Astrocyte (in vitro differentiated cells and primary cell): ENCODE measurements at regions not wholly inside any gene's neighbourhood (a gene's known extent, or its start where the extent isn't known, plus 50 kb on each side); places are given as distances from the start of the nearest gene placed in this dataset.
A peak's percentile ranks its signal among the peaks of the same experiment; 100 is the strongest.

Experiments used
- DNase-seq: peaks from one replicate; pipeline ENCODE4 v3.0.0-alpha.2; 2010; ENCODE audit warnings: low read depth
- FAIRE-seq: peaks from 2 replicates; lab custom pipeline; 2011; peaks lifted over from hg19 to GRCh38; lab: Jason Lieb, UNC
- H2AFZ ChIP-seq: 2 replicates; pipeline ENCODE4 v1.6.0; 2012; ENCODE audit warnings: low read depth, low read length, inconsistent platforms
- H3K27ac ChIP-seq: 2 replicates; pipeline ENCODE4 v1.5.1; 2011; ENCODE audit warnings: low read depth, low read length, inconsistent platforms
- H3K27me3 ChIP-seq: 2 replicates; pipeline ENCODE4 v1.6.0; 2011; ENCODE audit warnings: low read length, inconsistent platforms; ENCODE audit not compliant: insufficient read depth
- H3K36me3 ChIP-seq: 2 replicates; pipeline ENCODE4 v1.5.1; 2011; ENCODE audit warnings: low read length, inconsistent platforms; ENCODE audit not compliant: insufficient read depth
- H3K4me1 ChIP-seq: 2 replicates; pipeline ENCODE4 v1.5.1; 2011; ENCODE audit warnings: low read length, inconsistent platforms; ENCODE audit not compliant: insufficient read depth
- H3K4me2 ChIP-seq: 2 replicates; pipeline ENCODE4 v1.6.0; 2012; ENCODE audit warnings: low read length, inconsistent platforms
- H3K4me3 ChIP-seq: 2 replicates; pipeline ENCODE4 v1.5.1; 2011; ENCODE audit warnings: low read depth, mild to moderate bottlenecking, low read length, inconsistent platforms; ENCODE audit not compliant: insufficient read depth
- H3K79me2 ChIP-seq: 2 replicates; pipeline ENCODE4 v1.6.0; 2012; ENCODE audit warnings: mild to moderate bottlenecking, low read length, inconsistent platforms; ENCODE audit not compliant: insufficient read depth
- H3K9ac ChIP-seq: 2 replicates; pipeline ENCODE4 v1.6.0; 2012; ENCODE audit warnings: mild to moderate bottlenecking, low read length, inconsistent platforms
- H3K9me3 ChIP-seq: 2 replicates; pipeline ENCODE4 v1.5.1; 2012; ENCODE audit warnings: low read depth, mild to moderate bottlenecking, low read length, inconsistent platforms; ENCODE audit not compliant: insufficient read depth
- H4K20me1 ChIP-seq: 2 replicates; pipeline ENCODE4 v1.6.0; 2012; ENCODE audit warnings: low read length, inconsistent platforms; ENCODE audit not compliant: insufficient read depth
- H3K27ac Mint-ChIP-seq: one replicate; pipeline ENCODE4 v1.8.0; 2021; ENCODE audit warnings: mild to moderate bottlenecking, mixed read lengths; ENCODE audit not compliant: unreplicated experiment
- H3K27me3 Mint-ChIP-seq: one replicate; pipeline ENCODE4 v1.8.0; 2021; ENCODE audit warnings: low read depth, mixed read lengths; ENCODE audit not compliant: unreplicated experiment
- H3K36me3 Mint-ChIP-seq: one replicate; pipeline ENCODE4 v1.8.0; 2021; ENCODE audit warnings: low read depth, mixed read lengths; ENCODE audit not compliant: unreplicated experiment
- H3K4me1 Mint-ChIP-seq: one replicate; pipeline ENCODE4 v1.8.0; 2021; ENCODE audit warnings: low read depth, mixed read lengths; ENCODE audit not compliant: unreplicated experiment
- H3K4me3 Mint-ChIP-seq: one replicate; pipeline ENCODE4 v1.8.0; 2021; ENCODE audit warnings: mild to moderate bottlenecking, moderate library complexity, mixed read lengths; ENCODE audit not compliant: unreplicated experiment
- H3K9me3 Mint-ChIP-seq: one replicate; pipeline ENCODE4 v1.8.0; 2021; ENCODE audit warnings: mild to moderate bottlenecking, mixed read lengths; ENCODE audit not compliant: unreplicated experiment
- EZH2 ChIP-seq: IDR thresholded peaks from 2 replicates; pipeline ENCODE4 v1.6.1; 2012; ENCODE audit warnings: mild to moderate bottlenecking, low read length, inconsistent platforms; ENCODE audit not compliant: insufficient read depth
- TF ChIP-seq, protein P1 (sequence below): IDR thresholded peaks from 2 replicates; pipeline ENCODE4 v1.5.1; 2011; ENCODE audit warnings: low read depth, mild to moderate bottlenecking, inconsistent platforms, low read length, moderate library complexity; ENCODE audit not compliant: insufficient read depth

GRCh38 chr6:43865932-43866645 is 96.1 kb downstream of the VEGFA start:
- Histone ChIP-seq H3K4me2 (no peak overlapping the region), H3K9ac (no peak overlapping the region), H3K4me1 (no peaks in the 10 kb centered on the region), H3K27ac (no peak overlapping the region), H3K36me3 (no peaks in the 10 kb centered on the region), H3K79me2 (no peaks in the 10 kb centered on the region), H3K27me3 (peaks cover 21% of the 10 kb centered on the region), H3K9me3 (no peaks in the 10 kb centered on the region), H4K20me1 (no peaks in the 10 kb centered on the region), H3K4me3 (no peak overlapping the region), H2AFZ (no peak overlapping the region)
- no peak for FAIRE-seq
- Mint-ChIP-seq H3K4me1 (no peaks in the 10 kb centered on the region), H3K27ac (no peak overlapping the region), H3K4me3 (peak overlapping the region; percentile 3), H3K27me3 (peaks cover 58% of the 10 kb centered on the region), H3K9me3 (peaks cover 3% of the 10 kb centered on the region), H3K36me3 (no peaks in the 10 kb centered on the region)
- no peak for TF ChIP-seq EZH2
- TF ChIP-seq, protein P1, sequence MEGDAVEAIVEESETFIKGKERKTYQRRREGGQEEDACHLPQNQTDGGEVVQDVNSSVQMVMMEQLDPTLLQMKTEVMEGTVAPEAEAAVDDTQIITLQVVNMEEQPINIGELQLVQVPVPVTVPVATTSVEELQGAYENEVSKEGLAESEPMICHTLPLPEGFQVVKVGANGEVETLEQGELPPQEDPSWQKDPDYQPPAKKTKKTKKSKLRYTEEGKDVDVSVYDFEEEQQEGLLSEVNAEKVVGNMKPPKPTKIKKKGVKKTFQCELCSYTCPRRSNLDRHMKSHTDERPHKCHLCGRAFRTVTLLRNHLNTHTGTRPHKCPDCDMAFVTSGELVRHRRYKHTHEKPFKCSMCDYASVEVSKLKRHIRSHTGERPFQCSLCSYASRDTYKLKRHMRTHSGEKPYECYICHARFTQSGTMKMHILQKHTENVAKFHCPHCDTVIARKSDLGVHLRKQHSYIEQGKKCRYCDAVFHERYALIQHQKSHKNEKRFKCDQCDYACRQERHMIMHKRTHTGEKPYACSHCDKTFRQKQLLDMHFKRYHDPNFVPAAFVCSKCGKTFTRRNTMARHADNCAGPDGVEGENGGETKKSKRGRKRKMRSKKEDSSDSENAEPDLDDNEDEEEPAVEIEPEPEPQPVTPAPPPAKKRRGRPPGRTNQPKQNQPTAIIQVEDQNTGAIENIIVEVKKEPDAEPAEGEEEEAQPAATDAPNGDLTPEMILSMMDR: no peak
- DNase-seq: no peak

DNA sequence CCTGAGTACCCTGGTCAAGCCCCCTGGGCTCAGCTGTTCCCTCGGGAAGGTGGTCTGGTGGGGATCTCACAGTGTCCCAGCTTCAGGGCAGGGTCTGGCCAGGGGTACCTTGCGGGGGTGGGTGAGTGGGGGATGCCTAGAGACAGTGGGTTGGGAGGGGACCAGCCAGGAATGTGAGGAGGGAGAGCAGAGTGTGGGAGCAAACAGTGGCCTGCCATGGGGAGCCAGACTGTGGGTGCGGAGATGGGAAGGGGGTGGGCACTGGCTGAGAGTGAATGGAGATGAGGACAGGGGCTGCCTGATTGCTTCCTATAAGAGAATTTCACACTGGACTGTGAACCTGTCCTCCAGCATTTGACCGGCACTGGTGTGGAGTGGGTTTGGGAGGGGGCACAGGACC is 95.1 kb downstream of the VEGFA start:
- Mint-ChIP-seq H3K27ac (no peak overlapping the region), H3K4me1 (no peaks in the 10 kb centered on the region), H3K27me3 (peaks cover 64% of the 10 kb centered on the region), H3K9me3 (peaks cover 3% of the 10 kb centered on the region), H3K4me3 (no peak overlapping the region), H3K36me3 (no peaks in the 10 kb centered on the region)
- Histone ChIP-seq H3K36me3 (no peaks in the 10 kb centered on the region), H3K27ac (no peak overlapping the region), H4K20me1 (no peaks in the 10 kb centered on the region), H3K79me2 (no peaks in the 10 kb centered on the region), H2AFZ (no peak overlapping the region), H3K9ac (no peak overlapping the region), H3K4me3 (no peak overlapping the region), H3K4me2 (no peak overlapping the region), H3K4me1 (no peaks in the 10 kb centered on the region), H3K27me3 (peaks cover 24% of the 10 kb centered on the region), H3K9me3 (no peaks in the 10 kb centered on the region)
- DNase-seq (no peak), FAIRE-seq (no peak)
- TF ChIP-seq EZH2: no peak
- TF ChIP-seq, protein P1: no peak

DNA sequence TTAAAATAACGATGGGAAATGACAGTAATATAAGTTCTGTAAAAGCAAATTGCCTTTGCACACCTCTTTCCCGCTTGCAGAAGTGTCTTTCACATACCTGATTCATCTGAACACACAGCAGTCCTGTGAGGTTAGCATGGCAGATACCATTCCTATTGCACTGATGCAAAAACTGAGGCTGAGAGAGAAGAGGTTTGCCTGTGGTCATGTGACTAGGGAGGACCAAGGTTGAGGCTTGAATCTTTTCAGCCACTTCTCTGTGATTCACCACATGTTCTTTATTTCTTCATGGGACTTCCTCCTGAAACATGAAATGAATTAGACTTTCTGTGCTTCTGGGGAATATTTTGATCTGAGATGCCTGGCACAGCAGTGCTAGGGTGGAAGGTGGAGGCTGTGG is 92.9 kb downstream of the VEGFA start:
- Histone ChIP-seq H4K20me1 (no peaks in the 10 kb centered on the region), H3K36me3 (no peaks in the 10 kb centered on the region), H2AFZ (no peak overlapping the region), H3K27me3 (peaks cover 24% of the 10 kb centered on the region), H3K4me2 (no peak overlapping the region), H3K9ac (no peak overlapping the region), H3K27ac (no peak overlapping the region), H3K9me3 (no peaks in the 10 kb centered on the region), H3K4me3 (no peak overlapping the region), H3K79me2 (no peaks in the 10 kb centered on the region), H3K4me1 (no peaks in the 10 kb centered on the region)
- Mint-ChIP-seq H3K27me3 (peaks cover 67% of the 10 kb centered on the region), H3K9me3 (peaks cover 3% of the 10 kb centered on the region), H3K27ac (no peak overlapping the region), H3K4me1 (peaks cover 2% of the 10 kb centered on the region), H3K4me3 (no peak overlapping the region), H3K36me3 (no peaks in the 10 kb centered on the region)
- no peak for FAIRE-seq
- DNase-seq: no peak
- TF ChIP-seq, protein P1: no peak
- TF ChIP-seq EZH2: no peak
